Body of pancreas (tissue), 4 donors: ENCODE measurements at regions not wholly inside any gene's neighbourhood (a gene's known extent, or its start where the extent isn't known, plus 50 kb on each side); places are given as distances from the start of the nearest gene placed in this dataset.

Source experiments
- CTCF ChIP-seq, 7 experiments: fragments of 450-650 bp in 4 of 7; fragments of 200-600 bp in 3 of 7; sonication (generic) in 3 of 7; IDR thresholded peaks; one replicate each; pipeline ENCODE4 v1.5.1; 2016 to 2019; ENCODE audit warnings: antibody characterized with exemption in 7 of 7
- POLR2A ChIP-seq, 3 donors: fragments of 450-650 bp; IDR thresholded peaks; one replicate each; pipeline ENCODE4 v1.6.1; 2016; ENCODE audit warnings: antibody characterized with exemption in 3 of 3, mild to moderate bottlenecking in 2 of 3

- no peak for TF ChIP-seq CTCF (IDR thresholded peaks at IDR 0.05)
- no peak for TF ChIP-seq POLR2A (IDR thresholded peaks at IDR 0.05)
These were observed 90.8 kb upstream of the PIK3C3 start for GRCh38 chr18:41864216-41864615.
